Upper lobe of left lung (tissue), 6 donors: ENCODE measurements at regions not wholly inside any gene's neighbourhood (a gene's known extent, or its start where the extent isn't known, plus 50 kb on each side); places are given as distances from the start of the nearest gene placed in this dataset.
"Not testable (repeated sequence)": the region's sequence is repeated elsewhere in the genome, so short reads cannot be mapped to it uniquely, and the experiment has no call there.

Experiments used
- ATAC-seq, 2 donors: fragments of 200-7000 bp; cut with Tn5 transposase; one replicate each; pipeline ENCODE4 v1.9.1; 2022; ENCODE audit warnings: mild to moderate bottlenecking in 2 of 2, moderate library complexity in 2 of 2; ENCODE audit not compliant: low FRiP score in 2 of 2
- DNase-seq, 2 donors: peaks; one replicate each; pipeline ENCODE4 v3.0.0-alpha.2; 2019 to 2020
- H3K27ac ChIP-seq, 4 donors: fragments of 200-600 bp; sonication (generic); one replicate each; pipeline ENCODE4 v1.5.1; 2016 to 2019
- H3K27me3 ChIP-seq, 4 donors: fragments of 200-600 bp; sonication (generic); one replicate each; pipeline ENCODE4 v1.5.1; 2017 to 2019
- H3K36me3 ChIP-seq, 4 donors: fragments of 200-600 bp; sonication (generic); one replicate each; pipeline ENCODE4 v1.5.1; 2016 to 2019
- H3K4me1 ChIP-seq, 4 donors: fragments of 200-600 bp; sonication (generic); one replicate each; pipeline ENCODE4 v1.5.1; 2018 to 2019
- H3K4me3 ChIP-seq, 4 donors: fragments of 200-600 bp; sonication (generic); one replicate each; pipeline ENCODE4 v1.5.1; 2017 to 2019; ENCODE audit warnings: mild to moderate bottlenecking in 2 of 4, moderate library complexity in 1 of 4
- H3K9me3 ChIP-seq, 4 donors: fragments of 200-600 bp; sonication (generic); one replicate each; pipeline ENCODE4 v1.5.1; 2018 to 2019
- CTCF ChIP-seq, 6 experiments: fragments of 450-650 bp in 4 of 6; fragments of 200-600 bp in 2 of 6; sonication (generic) in 2 of 6; IDR thresholded peaks; one replicate each; pipeline ENCODE4 v1.5.1; 2016 to 2019; ENCODE audit warnings: antibody characterized with exemption in 6 of 6
- EP300 ChIP-seq, 4 donors: sonication (generic); formaldehyde crosslinking; IDR thresholded peaks; one replicate each; pipeline ENCODE4 v1.5.1; 2017; ENCODE audit warnings: antibody characterized with exemption in 4 of 4, control low read depth in 2 of 4
- POLR2A ChIP-seq, 4 donors: fragments of 450-650 bp; IDR thresholded peaks; one replicate each; pipeline ENCODE4 v1.5.1; 2016 to 2017; ENCODE audit warnings: antibody characterized with exemption in 4 of 4, mild to moderate bottlenecking in 2 of 4
- POLR2AphosphoS5 ChIP-seq, 2 donors: sonication (generic); formaldehyde crosslinking; IDR thresholded peaks; one replicate each; pipeline ENCODE4 v1.5.1; 2017; ENCODE audit warnings: antibody characterized with exemption in 2 of 2
- WGBS, 2 donors: methylation state at CpG; one replicate each; pipeline ENCODE4 v1.1.5; 2017 to 2018; 5-methylcytosine and 5-hydroxymethylcytosine counted together
- donor health status: DM: no; HTN: no; CAD: no; lungs with moderate emphysema.
- donor health status: DM: no; HTN: yes; CAD: no; lungs with severe emphysema.

GRCh38 chr22:11037814-11038213, 4490.2 kb upstream of the OR11H1 start:
- H3K4me3 ChIP-seq, H3K27me3 ChIP-seq, H3K27ac ChIP-seq, ATAC-seq, H3K36me3 ChIP-seq, H3K4me1 ChIP-seq, DNase-seq: not testable (repeated sequence)
- H3K9me3 ChIP-seq, result peaks cover 0 to 81% (median 33%) of the 10 kb centered on the region in 4 donors
- WGBS, 2 donors, result 61 to 73% methylated on average over 2 of the region's 2 CpGs

GRCh38 chr22:11038786-11039185, 4489.2 kb upstream of the OR11H1 start:
- H3K9me3 ChIP-seq, result peaks cover 0 to 79% (median 30%) of the 10 kb centered on the region in 4 donors
- DNase-seq, H3K27ac ChIP-seq: not testable (repeated sequence)

GRCh38 chr22:11041416-11041815, 4486.6 kb upstream of the OR11H1 start:
- DNase-seq, H3K27me3 ChIP-seq, H3K4me1 ChIP-seq, ATAC-seq, H3K36me3 ChIP-seq, H3K27ac ChIP-seq, H3K4me3 ChIP-seq: not testable (repeated sequence)
- 67 to 74% methylated on average over 9 of the region's 9 CpGs for WGBS, 2 donors
- peaks cover 0 to 64% (median 21%) of the 10 kb centered on the region in 4 donors for H3K9me3 ChIP-seq

More at GRCh38 chr22:11038786-11039185, 4489.2 kb upstream of the OR11H1 start:
- not testable (repeated sequence) for ATAC-seq, H3K4me3 ChIP-seq, H3K36me3 ChIP-seq, H3K27me3 ChIP-seq, H3K4me1 ChIP-seq
- 70 to 72% methylated on average over 7 of the region's 7 CpGs for WGBS, 2 donors

GRCh38 chr22:11042116-11042515, 4485.9 kb upstream of the OR11H1 start:
- TF ChIP-seq EP300 (IDR thresholded peaks at IDR 0.05), result no peak
- no peak for TF ChIP-seq POLR2A (IDR thresholded peaks at IDR 0.05)
- TF ChIP-seq CTCF (IDR thresholded peaks at IDR 0.05), result no peak
- TF ChIP-seq POLR2AphosphoS5 (IDR thresholded peaks at IDR 0.05), result no peak
- DNase-seq (no peak), ATAC-seq (no peak)
- Histone ChIP-seq H3K9me3 (peaks cover 0 to 57% (median 18%) of the 10 kb centered on the region in 4 donors), H3K27me3 (no peaks in the 10 kb centered on the region), H3K36me3 (no peaks in the 10 kb centered on the region), H3K27ac (no peak overlapping the region), H3K4me1 (no peaks in the 10 kb centered on the region), H3K4me3 (no peak overlapping the region)
- WGBS, 2 donors, result 37 to 42% methylated on average over 6 of the region's 6 CpGs

- not testable (repeated sequence) for H3K36me3 ChIP-seq, H3K4me1 ChIP-seq, H3K27ac ChIP-seq, DNase-seq, H3K4me3 ChIP-seq, H3K27me3 ChIP-seq
- peaks cover 0 to 50% (median 9%) of the 10 kb centered on the region in 4 donors for H3K9me3 ChIP-seq
- ATAC-seq, result peak in 1 of 2 donors; percentile 20
These were observed 4484.7 kb upstream of the OR11H1 start for GRCh38 chr22:11043289-11043688.

- not testable (repeated sequence) for H3K4me3 ChIP-seq, H3K27me3 ChIP-seq, H3K27ac ChIP-seq, ATAC-seq, H3K4me1 ChIP-seq, DNase-seq, H3K36me3 ChIP-seq
- H3K9me3 ChIP-seq, result peaks cover 0 to 17% (median 7%) of the 10 kb centered on the region in 4 donors
- WGBS, 2 donors, result 80% methylated on average over 1 of the region's 1 CpG
These were observed 4479.1 kb upstream of the OR11H1 start for GRCh38 chr22:11048884-11049283.

GRCh38 chr22:11050226-11050625, 4477.8 kb upstream of the OR11H1 start:
- 77 to 85% methylated on average over 8 to 10 of the region's 11 CpGs for WGBS, 2 donors
- H3K9me3 ChIP-seq, result peaks cover 0 to 30% (median 16%) of the 10 kb centered on the region in 4 donors
- not testable (repeated sequence) for H3K27me3 ChIP-seq, H3K36me3 ChIP-seq, H3K4me1 ChIP-seq, ATAC-seq, DNase-seq, H3K27ac ChIP-seq, H3K4me3 ChIP-seq

GRCh38 chr22:11051401-11052112, 4476.4 kb upstream of the OR11H1 start:
- not testable (repeated sequence) for DNase-seq
- peak; percentile 16 to 24 for ATAC-seq

GRCh38 chr22:11053403-11054344, 4474.3 kb upstream of the OR11H1 start:
- DNase-seq (peak in 1 of 2 donors; percentile 70), ATAC-seq (peak; percentile 4 to 23)
- H3K27ac ChIP-seq, H3K27me3 ChIP-seq, H3K36me3 ChIP-seq, H3K4me3 ChIP-seq, H3K4me1 ChIP-seq: not testable (repeated sequence)
- peaks cover 0 to 59% (median 34%) of the 10 kb centered on the region in 4 donors for H3K9me3 ChIP-seq
- WGBS, 2 donors, result 64 to 65% methylated on average over 21 to 24 of the region's 24 CpGs

More at GRCh38 chr22:11051401-11052112, 4476.4 kb upstream of the OR11H1 start:
- not testable (repeated sequence) for H3K4me3 ChIP-seq, H3K36me3 ChIP-seq, H3K27me3 ChIP-seq, H3K27ac ChIP-seq, H3K4me1 ChIP-seq
- WGBS, 2 donors, result 63 to 68% methylated on average over 6 to 9 of the region's 9 CpGs
- peaks cover 0 to 43% (median 23%) of the 10 kb centered on the region in 4 donors for H3K9me3 ChIP-seq

GRCh38 chr22:11054681-11055080, 4473.3 kb upstream of the OR11H1 start:
- H3K27me3 ChIP-seq, H3K4me1 ChIP-seq, H3K27ac ChIP-seq, H3K4me3 ChIP-seq, H3K36me3 ChIP-seq: not testable (repeated sequence)
- 70 to 73% methylated on average over 9 to 10 of the region's 11 CpGs for WGBS, 2 donors
- DNase-seq (peak in 1 of 2 donors; percentile 82), ATAC-seq (peak; percentile 15 to 16)
- peaks cover 0 to 58% (median 34%) of the 10 kb centered on the region in 4 donors for H3K9me3 ChIP-seq

- DNase-seq, result peak in 1 of 2 donors; percentile 73
These were observed 4472.8 kb upstream of the OR11H1 start for GRCh38 chr22:11055176-11055575.

More at GRCh38 chr22:11055176-11055575, 4472.8 kb upstream of the OR11H1 start:
- not testable (repeated sequence) for H3K4me1 ChIP-seq, H3K4me3 ChIP-seq, H3K27ac ChIP-seq, H3K27me3 ChIP-seq, H3K36me3 ChIP-seq
- H3K9me3 ChIP-seq, result peaks cover 0 to 58% (median 34%) of the 10 kb centered on the region in 4 donors
- 87 to 88% methylated on average over 8 of the region's 8 CpGs for WGBS, 2 donors
- peak in 1 of 2 donors; percentile 2 for ATAC-seq
